ENCODE measurements at regions not wholly inside any gene's neighbourhood (a gene's known extent, or its start where the extent isn't known, plus 50 kb on each side); places are given as distances from the start of the nearest gene placed in this dataset.

GRCh38 chr5:101662263-101662662, 633.8 kb downstream of the SLCO4C1 start:
- TF ChIP-seq EZH2 (IDR thresholded peaks at IDR 0.05; ENCODE audit: insufficient read depth, poor library complexity, severe bottlenecking) = no peak
- TF ChIP-seq EZH2phosphoT487 (IDR thresholded peaks at IDR 0.05; ENCODE audit: insufficient read depth, low read depth) = no peak

All from GM23248 (cell line).